ENCODE measurements at regions not wholly inside any gene's neighbourhood (a gene's known extent, or its start where the extent isn't known, plus 50 kb on each side); places are given as distances from the start of the nearest gene placed in this dataset.

DNA sequence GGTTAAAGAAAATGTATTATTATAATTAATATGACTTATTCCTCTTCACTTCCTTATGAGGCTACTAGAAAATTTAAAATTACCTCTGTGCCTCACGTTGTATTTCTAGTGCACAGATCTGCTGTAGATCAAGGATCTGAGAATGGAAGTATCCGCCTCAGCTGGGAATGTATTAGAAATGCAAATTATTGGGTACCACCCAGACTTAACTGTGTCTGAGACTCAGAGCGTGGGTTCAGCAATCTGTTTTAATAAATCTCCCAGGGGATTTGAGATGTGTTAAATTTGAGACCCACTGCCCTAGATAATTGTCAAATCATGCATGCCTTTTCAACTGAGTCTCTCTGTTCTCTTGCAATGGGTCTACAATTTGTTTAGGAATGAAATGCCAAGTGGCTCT is 658.0 kb upstream of the NOX3 start:
- Histone ChIP-seq H3K9ac (ENCODE audit: low read length) (no peak overlapping the region), H2AFZ (ENCODE audit: low read depth, low read length) (no peak overlapping the region), H4K20me1 (ENCODE audit: insufficient read depth, low read length) (no peaks in the 10 kb centered on the region), H3K9me3 (ENCODE audit: insufficient read depth, low read length) (no peaks in the 10 kb centered on the region), H3K27ac (ENCODE audit: low read length) (no peak overlapping the region), H3K27me3 (ENCODE audit: low read depth, low read length) (no peaks in the 10 kb centered on the region), H3K4me2 (ENCODE audit: low read length) (no peak overlapping the region), H3K4me3 (ENCODE audit: low read length) (no peak overlapping the region), H3K79me2 (ENCODE audit: low read length) (no peaks in the 10 kb centered on the region), H3K36me3 (replicated peaks; ENCODE audit: low read depth, low read length) (no peaks in the 10 kb centered on the region), H3K4me1 (ENCODE audit: low read length) (no peaks in the 10 kb centered on the region)
- no peak for TF ChIP-seq EZH2phosphoT487 (IDR thresholded peaks at IDR 0.05; ENCODE audit: low read depth)
- TF ChIP-seq, protein P1, sequence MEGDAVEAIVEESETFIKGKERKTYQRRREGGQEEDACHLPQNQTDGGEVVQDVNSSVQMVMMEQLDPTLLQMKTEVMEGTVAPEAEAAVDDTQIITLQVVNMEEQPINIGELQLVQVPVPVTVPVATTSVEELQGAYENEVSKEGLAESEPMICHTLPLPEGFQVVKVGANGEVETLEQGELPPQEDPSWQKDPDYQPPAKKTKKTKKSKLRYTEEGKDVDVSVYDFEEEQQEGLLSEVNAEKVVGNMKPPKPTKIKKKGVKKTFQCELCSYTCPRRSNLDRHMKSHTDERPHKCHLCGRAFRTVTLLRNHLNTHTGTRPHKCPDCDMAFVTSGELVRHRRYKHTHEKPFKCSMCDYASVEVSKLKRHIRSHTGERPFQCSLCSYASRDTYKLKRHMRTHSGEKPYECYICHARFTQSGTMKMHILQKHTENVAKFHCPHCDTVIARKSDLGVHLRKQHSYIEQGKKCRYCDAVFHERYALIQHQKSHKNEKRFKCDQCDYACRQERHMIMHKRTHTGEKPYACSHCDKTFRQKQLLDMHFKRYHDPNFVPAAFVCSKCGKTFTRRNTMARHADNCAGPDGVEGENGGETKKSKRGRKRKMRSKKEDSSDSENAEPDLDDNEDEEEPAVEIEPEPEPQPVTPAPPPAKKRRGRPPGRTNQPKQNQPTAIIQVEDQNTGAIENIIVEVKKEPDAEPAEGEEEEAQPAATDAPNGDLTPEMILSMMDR (IDR thresholded peaks at IDR 0.05; ENCODE audit: low read depth, low read length) = no peak

DNA sequence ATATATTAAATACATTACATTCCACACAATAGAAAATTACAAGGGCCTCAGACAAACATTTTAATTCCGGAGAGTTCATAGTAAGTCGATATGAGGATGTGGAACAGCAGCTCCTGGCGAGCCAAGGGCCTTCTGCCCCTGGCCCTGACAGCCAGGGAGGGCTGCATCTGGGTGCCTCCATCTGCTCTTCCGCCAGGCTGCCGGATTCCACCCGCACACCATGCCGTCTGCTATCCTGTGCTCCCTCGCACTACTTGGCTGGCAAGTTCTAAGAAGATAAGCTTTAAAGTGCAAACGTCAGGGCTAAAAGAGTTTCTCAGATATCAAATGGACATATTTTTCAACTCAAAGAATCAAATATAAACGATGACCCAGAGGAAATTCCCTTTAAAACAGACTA is 656.3 kb upstream of the NOX3 start:
- Histone ChIP-seq H3K4me3 (ENCODE audit: low read length) (no peak overlapping the region), H2AFZ (ENCODE audit: low read depth, low read length) (no peak overlapping the region), H3K79me2 (ENCODE audit: low read length) (no peaks in the 10 kb centered on the region), H3K36me3 (replicated peaks; ENCODE audit: low read depth, low read length) (no peaks in the 10 kb centered on the region), H3K27ac (ENCODE audit: low read length) (no peak overlapping the region), H3K9ac (ENCODE audit: low read length) (no peak overlapping the region), H3K4me2 (ENCODE audit: low read length) (no peak overlapping the region), H3K4me1 (ENCODE audit: low read length) (no peaks in the 10 kb centered on the region), H4K20me1 (ENCODE audit: insufficient read depth, low read length) (no peaks in the 10 kb centered on the region), H3K27me3 (ENCODE audit: low read depth, low read length) (no peaks in the 10 kb centered on the region), H3K9me3 (ENCODE audit: insufficient read depth, low read length) (no peaks in the 10 kb centered on the region)
- TF ChIP-seq, protein P1 (IDR thresholded peaks at IDR 0.05; ENCODE audit: low read depth, low read length) = no peak
- no peak for TF ChIP-seq EZH2phosphoT487 (IDR thresholded peaks at IDR 0.05; ENCODE audit: low read depth)

DNA sequence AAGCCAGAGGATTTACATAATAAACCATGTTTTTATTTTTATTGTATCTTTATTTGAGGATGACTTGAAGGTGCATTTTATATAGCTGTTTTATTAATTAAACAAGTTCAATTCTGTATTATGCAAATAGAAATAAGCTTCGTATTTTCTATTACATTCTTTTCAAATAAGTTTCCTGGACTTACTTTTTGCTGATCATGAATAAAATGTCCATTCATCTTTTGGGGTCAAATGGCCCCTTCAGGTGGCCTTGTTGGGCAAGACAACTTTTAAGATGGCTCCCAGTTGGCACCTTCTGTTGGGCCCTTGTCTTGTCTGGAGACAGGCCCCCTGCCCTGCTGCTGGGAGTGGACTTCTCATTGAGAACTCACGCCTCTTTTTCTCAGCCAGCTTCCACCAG is 654.6 kb upstream of the NOX3 start:
- Histone ChIP-seq H3K27ac (ENCODE audit: low read length) (no peak overlapping the region), H3K4me3 (ENCODE audit: low read length) (no peak overlapping the region), H3K36me3 (replicated peaks; ENCODE audit: low read depth, low read length) (no peaks in the 10 kb centered on the region), H3K4me1 (ENCODE audit: low read length) (no peaks in the 10 kb centered on the region), H3K27me3 (ENCODE audit: low read depth, low read length) (no peaks in the 10 kb centered on the region), H3K9ac (ENCODE audit: low read length) (no peak overlapping the region), H3K4me2 (ENCODE audit: low read length) (no peak overlapping the region), H2AFZ (ENCODE audit: low read depth, low read length) (no peak overlapping the region), H4K20me1 (ENCODE audit: insufficient read depth, low read length) (no peaks in the 10 kb centered on the region), H3K79me2 (ENCODE audit: low read length) (no peaks in the 10 kb centered on the region), H3K9me3 (ENCODE audit: insufficient read depth, low read length) (no peaks in the 10 kb centered on the region)
- TF ChIP-seq, protein P1 (IDR thresholded peaks at IDR 0.05; ENCODE audit: low read depth, low read length) = no peak
- TF ChIP-seq EZH2phosphoT487 (IDR thresholded peaks at IDR 0.05; ENCODE audit: low read depth) = no peak

DNA sequence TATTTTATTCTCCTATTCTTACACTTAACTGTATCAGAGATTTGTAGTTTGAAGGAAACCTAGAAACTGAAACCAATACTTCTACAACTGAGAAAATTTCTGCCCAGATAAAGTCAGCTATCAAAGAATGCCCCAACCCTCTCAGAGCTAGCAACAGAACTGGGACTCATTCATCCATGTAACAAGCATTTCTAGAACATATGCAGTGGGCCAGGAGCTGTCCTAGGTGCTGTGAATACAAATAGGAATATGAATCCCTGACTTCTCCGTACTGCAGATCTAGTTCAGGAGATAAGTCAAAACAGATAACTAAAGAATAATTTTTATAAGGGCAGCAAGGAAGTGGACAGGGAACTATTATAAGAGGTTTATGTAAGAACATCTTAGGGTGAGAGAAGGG is 654.1 kb upstream of the NOX3 start:
- Histone ChIP-seq H3K27ac (ENCODE audit: low read length) (no peak overlapping the region), H3K36me3 (replicated peaks; ENCODE audit: low read depth, low read length) (no peaks in the 10 kb centered on the region), H3K27me3 (ENCODE audit: low read depth, low read length) (no peaks in the 10 kb centered on the region), H3K4me2 (ENCODE audit: low read length) (no peak overlapping the region), H4K20me1 (ENCODE audit: insufficient read depth, low read length) (no peaks in the 10 kb centered on the region), H3K9ac (ENCODE audit: low read length) (no peak overlapping the region), H3K4me1 (ENCODE audit: low read length) (no peaks in the 10 kb centered on the region), H3K4me3 (ENCODE audit: low read length) (no peak overlapping the region), H3K79me2 (ENCODE audit: low read length) (no peaks in the 10 kb centered on the region), H2AFZ (ENCODE audit: low read depth, low read length) (no peak overlapping the region), H3K9me3 (ENCODE audit: insufficient read depth, low read length) (no peaks in the 10 kb centered on the region)
- TF ChIP-seq, protein P1 (IDR thresholded peaks at IDR 0.05; ENCODE audit: low read depth, low read length) = no peak
- TF ChIP-seq EZH2phosphoT487 (IDR thresholded peaks at IDR 0.05; ENCODE audit: low read depth) = no peak
